Endothelial cell of umbilical vein (primary cell): ENCODE measurements at regions not wholly inside any gene's neighbourhood (a gene's known extent, or its start where the extent isn't known, plus 50 kb on each side); places are given as distances from the start of the nearest gene placed in this dataset.

Source experiments
- BruUV-seq: library from RNA; stranded (reverse); fragments of 400-500 nt; replicated peaks from 2 replicates; lab custom pipeline; 2021; lab: Mats Ljungman, UMichigan
- CTCF ChIA-PET: fragments of 300-600, 350-600 bp; sonication (Branson Sonifier 250); formaldehyde crosslinking; loops from one replicate; lab custom pipeline; 2021; ENCODE audit warnings: antibody characterized with exemption, inconsistent platforms; lab: Charles Lee
- POLR2A ChIA-PET: fragments of 300-600, 350-600 bp; sonication (Branson Sonifier 250); formaldehyde crosslinking; loops from one replicate; lab custom pipeline; 2021; ENCODE audit warnings: antibody characterized with exemption, inconsistent platforms; lab: Charles Lee
- DNase-seq: peaks from one replicate; pipeline ENCODE4 v3.0.0-alpha.2; 2011; ENCODE audit warnings: low read depth, low spot score
- FAIRE-seq: peaks from 2 replicates; lab custom pipeline; 2011; peaks lifted over from hg19 to GRCh38; lab: Jason Lieb, UNC
- H2AFZ ChIP-seq: 2 replicates; pipeline ENCODE4 v1.6.0; 2012; ENCODE audit warnings: low read depth, low read length, control low read depth, inconsistent platforms
- H3K27ac ChIP-seq: 2 replicates; pipeline ENCODE4 v1.5.1; 2011; ENCODE audit warnings: low read depth, mild to moderate bottlenecking, control low read depth, low read length, moderate library complexity; ENCODE audit not compliant: insufficient read depth
- H3K27me3 ChIP-seq, 2 experiments: 2 replicates each; pipeline versions ENCODE4 v1.6.0 to v1.6.1; 2011; ENCODE audit warnings: low read length in 2 of 2, mixed read lengths in 1 of 2; ENCODE audit not compliant: control insufficient read depth in 2 of 2, insufficient read depth in 2 of 2
- H3K36me3 ChIP-seq, 2 experiments: 2 replicates in 1 of 2; 3 replicates in 1 of 2; pipeline ENCODE4 v1.5.1; 2011; ENCODE audit warnings: low read length in 2 of 2, mild to moderate bottlenecking in 1 of 2, moderate library complexity in 1 of 2; ENCODE audit not compliant: control insufficient read depth in 2 of 2, insufficient read depth in 2 of 2; ENCODE audit errors: extremely low read depth in 1 of 2
- H3K4me1 ChIP-seq: 3 replicates; pipeline ENCODE4 v1.5.1; 2011; ENCODE audit warnings: mild to moderate bottlenecking, low read length; ENCODE audit not compliant: control insufficient read depth, insufficient read depth; ENCODE audit errors: extremely low read depth
- H3K4me2 ChIP-seq: 2 replicates; pipeline ENCODE4 v1.6.1; 2011; ENCODE audit warnings: low read length, control low read depth, mixed read lengths; ENCODE audit not compliant: insufficient read depth
- H3K4me3 ChIP-seq, 3 experiments: fragments of 200-600 bp in 1 of 3; sonication (generic), shearing (Covaris generic) in 1 of 3; replicated peaks in 1 of 3; 2 replicates each; pipeline ENCODE4 v1.5.1; 2011 to 2016; ENCODE audit warnings: control low read depth in 3 of 3, low read length in 3 of 3, mild to moderate bottlenecking in 2 of 3, inconsistent platforms in 1 of 3, low read depth in 1 of 3, moderate library complexity in 1 of 3; ENCODE audit not compliant: insufficient read depth in 1 of 3
- H3K79me2 ChIP-seq: 2 replicates; pipeline ENCODE4 v1.6.0; 2012; ENCODE audit warnings: low read length, inconsistent platforms; ENCODE audit not compliant: control insufficient read depth, insufficient read depth
- H3K9ac ChIP-seq: replicated peaks from 2 replicates; pipeline ENCODE3; 2011; ENCODE audit warnings: low read length, control low read depth; ENCODE audit not compliant: insufficient read depth; ENCODE audit errors: extremely low read depth
- H3K9me1 ChIP-seq: replicated peaks from 3 replicates; pipeline ENCODE4 v1.6.0; 2011; ENCODE audit warnings: mild to moderate bottlenecking, low read length; ENCODE audit not compliant: control insufficient read depth, insufficient read depth; ENCODE audit errors: extremely low read depth
- H3K9me3 ChIP-seq: replicated peaks from 2 replicates; pipeline ENCODE4 v1.5.1; 2012; ENCODE audit warnings: low read length, inconsistent platforms; ENCODE audit not compliant: control insufficient read depth, insufficient read depth
- H4K20me1 ChIP-seq: replicated peaks from 2 replicates; pipeline ENCODE3; 2011; ENCODE audit warnings: mild to moderate bottlenecking, low read length; ENCODE audit not compliant: control insufficient read depth, insufficient read depth; ENCODE audit errors: extremely low read depth
- CTCF ChIP-seq, 2 donors: IDR thresholded peaks; 1 replicate in 1 of 2; 2 replicates in 1 of 2; pipeline ENCODE4 v1.5.1; 2011; ENCODE audit warnings: low read length in 2 of 2, mild to moderate bottlenecking in 2 of 2, moderate library complexity in 2 of 2, control low read depth in 1 of 2, inconsistent platforms in 1 of 2, low read depth in 1 of 2; ENCODE audit not compliant: insufficient read depth in 1 of 2; ENCODE audit errors: extremely low read depth in 1 of 2
- EZH2 ChIP-seq: IDR thresholded peaks from 2 replicates; pipeline ENCODE4 v1.6.1; 2012; ENCODE audit warnings: borderline replicate concordance, low read depth, mild to moderate bottlenecking, moderate library complexity, low read length, inconsistent platforms; ENCODE audit not compliant: severe bottlenecking
- FOS ChIP-seq: IDR thresholded peaks from 2 replicates; pipeline ENCODE4 v1.6.1; 2011; ENCODE audit warnings: mild to moderate bottlenecking, low read length, moderate library complexity, borderline replicate concordance; ENCODE audit not compliant: insufficient read depth
- GATA2 ChIP-seq: IDR thresholded peaks from 2 replicates; pipeline ENCODE4 v1.7.0; 2011; ENCODE audit warnings: low read depth, mild to moderate bottlenecking, moderate library complexity, mixed read lengths, low read length; ENCODE audit not compliant: insufficient read length, insufficient read depth
- JUN ChIP-seq: IDR thresholded peaks from 2 replicates; pipeline ENCODE4 v1.6.1; 2011; ENCODE audit warnings: borderline replicate concordance, low read depth; ENCODE audit not compliant: insufficient read length, insufficient read depth
- MYC ChIP-seq: IDR thresholded peaks from one replicate; pipeline ENCODE4 v1.6.1; 2011; ENCODE audit warnings: mild to moderate bottlenecking, low read depth, low read length
- POLR2A ChIP-seq: IDR thresholded peaks from 2 replicates; pipeline ENCODE4 v1.6.1; 2012; ENCODE audit warnings: low read depth, mild to moderate bottlenecking, control low read depth, low read length
- POLR2AphosphoS5 ChIP-seq: IDR thresholded peaks from 2 replicates; pipeline ENCODE4 v1.6.1; 2012; ENCODE audit warnings: low read depth, mild to moderate bottlenecking, control low read depth, low read length, moderate library complexity; ENCODE audit not compliant: insufficient read depth
- dilution Hi-C: fragments of 300-500 bp; cut with MboI; formaldehyde crosslinking; loops from one replicate; pipeline ENCODE4 v1.15.0; 2019; ENCODE audit warnings: low sequenced_read_pairs; ENCODE audit not compliant: extremely low pct_ligation_motif_present
- intact Hi-C: fragments of 100-400 bp; cut with micrococcal nuclease; formaldehyde crosslinking; loops from one replicate; pipeline ENCODE4 v1.10.0; 2022
- TF ChIP-seq, protein P1 (sequence below): IDR thresholded peaks from 2 replicates; pipeline ENCODE4 v1.6.1; 2011; ENCODE audit not compliant: insufficient read depth, insufficient read length

DNA sequence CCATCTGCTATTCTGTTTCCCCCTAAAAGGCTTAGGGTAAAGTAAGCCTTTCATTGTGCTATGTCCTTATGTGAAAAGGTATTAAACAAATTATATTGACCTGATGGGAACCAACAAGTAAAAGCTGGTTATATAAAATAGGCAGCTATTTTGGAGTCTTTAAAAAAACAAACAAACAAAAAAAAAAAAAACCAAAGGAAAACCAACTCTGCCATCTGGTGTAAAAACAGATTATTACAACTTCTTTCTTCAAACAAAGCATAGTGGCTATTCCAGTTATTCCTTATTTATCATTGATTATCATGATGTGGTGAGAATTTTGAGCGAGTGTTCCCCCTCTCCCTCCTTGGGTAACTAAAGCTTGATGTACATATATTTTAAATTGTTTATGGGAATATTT is 122.3 kb upstream of the FHL2 start:
- Histone ChIP-seq H4K20me1 (no peaks in the 10 kb centered on the region), H3K27me3 (no peaks in the 10 kb centered on the region), H2AFZ (no peak overlapping the region), H3K9me3 (no peaks in the 10 kb centered on the region), H3K9ac (no peak overlapping the region), H3K4me2 (no peak overlapping the region), H3K9me1 (no peaks in the 10 kb centered on the region), H3K27ac (no peak overlapping the region), H3K36me3 (no peaks in the 10 kb centered on the region), H3K79me2 (no peaks in the 10 kb centered on the region), H3K4me3 (no peak overlapping the region), H3K4me1 (no peaks in the 10 kb centered on the region)
- POLR2A ChIA-PET = interaction anchor here (0.6 to 1.0 kb wide), 3 partner anchors 18 to 132 kb away, joined by 3 to 4 read pairs (median 4); partner anchors contain the start of gene FHL2
- dilution Hi-C loops = no loop called here
- no TSS peak for BruUV-seq
- CTCF ChIA-PET = interaction anchor here (0.6 to 9.9 kb wide), 42 partner anchors 11 to 405 kb away, joined by 3 to 219 read pairs (median 6); partner anchors contain the start of genes C2orf49, FHL2 and TGFBRAP1
- DNase-seq (peak; percentile 47), FAIRE-seq (peak; percentile 88)
- TF ChIP-seq CTCF (IDR thresholded peaks at IDR 0.05; ENCODE audit: extremely low read depth in 1 of 2, insufficient read depth in 1 of 2, low read depth in 1 of 2, low read length in 2 of 2) (peak in 1 of 2 donors; percentile 21), POLR2AphosphoS5 (no peak)
- intact Hi-C loops = loop anchor here (1.0 to 5.0 kb wide), 4 partner anchors 125 to 284 kb away; no protein-coding TSS in a partner anchor

- peaks cover 0 to 6% of the 10 kb centered on the region in 2 experiments for H3K27me3 ChIP-seq
- no TSS peak for BruUV-seq
- FAIRE-seq = no peak
Observed at GRCh38 chr2:105519516-105519915, 120.7 kb upstream of the FHL2 start.

More at GRCh38 chr2:105519516-105519915, 120.7 kb upstream of the FHL2 start:
- dilution Hi-C loops = no loop called here
- intact Hi-C loops = no loop called here
- Histone ChIP-seq H3K79me2 (no peaks in the 10 kb centered on the region), H3K4me1 (no peaks in the 10 kb centered on the region), H3K4me3 (no peak overlapping the region), H3K27ac (no peak overlapping the region), H3K9me3 (no peaks in the 10 kb centered on the region), H4K20me1 (no peaks in the 10 kb centered on the region), H3K4me2 (no peak overlapping the region), H3K9ac (no peak overlapping the region), H3K9me1 (no peaks in the 10 kb centered on the region), H2AFZ (no peak overlapping the region), H3K36me3 (no peaks in the 10 kb centered on the region)
- ChIA-PET POLR2A (interaction anchor here (0.6 kb wide), 1 partner anchor 127 kb away, joined by 3 read pairs; no protein-coding TSS in a partner anchor), CTCF (interaction anchor here (0.7 to 9.9 kb wide), 10 partner anchors 27 to 232 kb away, joined by 3 to 219 read pairs (median 4); no protein-coding TSS in a partner anchor)
- no peak for DNase-seq
- TF ChIP-seq CTCF (IDR thresholded peaks at IDR 0.05; ENCODE audit: extremely low read depth in 1 of 2, insufficient read depth in 1 of 2, low read depth in 1 of 2, low read length in 2 of 2) (no peak), MYC (no peak), JUN (no peak), GATA2 (no peak), POLR2AphosphoS5 (no peak), EZH2 (no peak), POLR2A (no peak), FOS (no peak)
- TF ChIP-seq, protein P1, sequence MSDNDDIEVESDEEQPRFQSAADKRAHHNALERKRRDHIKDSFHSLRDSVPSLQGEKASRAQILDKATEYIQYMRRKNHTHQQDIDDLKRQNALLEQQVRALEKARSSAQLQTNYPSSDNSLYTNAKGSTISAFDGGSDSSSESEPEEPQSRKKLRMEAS = no peak
